Left ventricle myocardium inferior (tissue), 1 donor: ENCODE measurements at regions not wholly inside any gene's neighbourhood (a gene's known extent, or its start where the extent isn't known, plus 50 kb on each side); places are given as distances from the start of the nearest gene placed in this dataset.

Experiments
- DNase-seq: peaks from one replicate; pipeline ENCODE4 v3.0.0-alpha.2; 2020
- H3K27ac ChIP-seq: fragments of 200-600 bp; replicated peaks from 2 replicates; pipeline ENCODE4 v1.8.0; 2021
- H3K27me3 ChIP-seq: fragments of 200-600 bp; 2 replicates; pipeline ENCODE4 v1.8.0; 2021; ENCODE audit warnings: low read depth
- H3K36me3 ChIP-seq: fragments of 200-600 bp; 2 replicates; pipeline ENCODE4 v1.8.0; 2021
- H3K4me1 ChIP-seq: fragments of 200-600 bp; 2 replicates; pipeline ENCODE4 v1.8.0; 2021
- H3K4me3 ChIP-seq: fragments of 200-600 bp; 2 replicates; pipeline ENCODE4 v1.8.0; 2021; ENCODE audit warnings: mild to moderate bottlenecking, moderate library complexity
- H3K9me3 ChIP-seq: fragments of 200-600 bp; replicated peaks from 2 replicates; pipeline ENCODE4 v1.8.0; 2021
- CTCF ChIP-seq: fragments of 200-600 bp; IDR thresholded peaks from 2 replicates; pipeline ENCODE4 v1.8.0; 2021; ENCODE audit warnings: antibody characterized with exemption, mild to moderate bottlenecking, borderline replicate concordance
- intact Hi-C: fragments of 100-400 bp; cut with micrococcal nuclease; formaldehyde crosslinking; loops from one replicate; pipeline ENCODE4 v1.11.0; 2022
- donor health status: DM: no; HTN: yes; CAD: no; lungs with severe emphysema.

GRCh38 chr16:86990451-86990850, 326.7 kb downstream of the C16orf95 start:
- peaks cover 37% of the 10 kb centered on the region for H3K4me1 ChIP-seq
- no peak for DNase-seq

GRCh38 chr16:86991679-86992078, 325.5 kb downstream of the C16orf95 start:
- Histone ChIP-seq H3K9me3 (no peaks in the 10 kb centered on the region), H3K4me1 (peaks cover 33% of the 10 kb centered on the region), H3K36me3 (no peaks in the 10 kb centered on the region), H3K27ac (no peak overlapping the region), H3K4me3 (no peak overlapping the region), H3K27me3 (peaks cover 12% of the 10 kb centered on the region)
- no peak for TF ChIP-seq CTCF
- no peak for DNase-seq
- intact Hi-C loops: no loop called here

More at GRCh38 chr16:86990451-86990850, 326.7 kb downstream of the C16orf95 start:
- Histone ChIP-seq H3K9me3 (no peaks in the 10 kb centered on the region), H3K27ac (no peak overlapping the region), H3K4me3 (no peak overlapping the region), H3K27me3 (peaks cover 12% of the 10 kb centered on the region), H3K36me3 (no peaks in the 10 kb centered on the region)
- intact Hi-C loops: no loop called here
- no peak for TF ChIP-seq CTCF

- Histone ChIP-seq H3K4me3 (no peak overlapping the region), H3K4me1 (peaks cover 29% of the 10 kb centered on the region), H3K9me3 (no peaks in the 10 kb centered on the region), H3K36me3 (no peaks in the 10 kb centered on the region), H3K27me3 (peaks cover 12% of the 10 kb centered on the region), H3K27ac (no peak overlapping the region)
- no peak for DNase-seq
- no peak for TF ChIP-seq CTCF
- intact Hi-C loops: no loop called here
Measured at GRCh38 chr16:86992587-86992986, 324.6 kb downstream of the C16orf95 start.

GRCh38 chr16:86993426-86994110, 323.6 kb downstream of the C16orf95 start:
- TF ChIP-seq CTCF: no peak
- H3K27me3 ChIP-seq: peaks cover 12% of the 10 kb centered on the region
- H3K4me3 ChIP-seq: no peak overlapping the region
- no peak overlapping the region for H3K27ac ChIP-seq
- no peak for DNase-seq
- intact Hi-C loops: no loop called here
- H3K9me3 ChIP-seq: no peaks in the 10 kb centered on the region
- H3K4me1 ChIP-seq: peaks cover 20% of the 10 kb centered on the region
- no peaks in the 10 kb centered on the region for H3K36me3 ChIP-seq

- Histone ChIP-seq H3K9me3 (no peaks in the 10 kb centered on the region), H3K4me3 (no peak overlapping the region), H3K4me1 (peaks cover 13% of the 10 kb centered on the region), H3K27me3 (peaks cover 12% of the 10 kb centered on the region), H3K27ac (no peak overlapping the region), H3K36me3 (no peaks in the 10 kb centered on the region)
- DNase-seq: no peak
- intact Hi-C loops: no loop called here
- no peak for TF ChIP-seq CTCF
Measured at GRCh38 chr16:86994215-86994614, 323.0 kb downstream of the C16orf95 start.
